ENCODE measurements at regions not wholly inside any gene's neighbourhood (a gene's known extent, or its start where the extent isn't known, plus 50 kb on each side); places are given as distances from the start of the nearest gene placed in this dataset.

DNA sequence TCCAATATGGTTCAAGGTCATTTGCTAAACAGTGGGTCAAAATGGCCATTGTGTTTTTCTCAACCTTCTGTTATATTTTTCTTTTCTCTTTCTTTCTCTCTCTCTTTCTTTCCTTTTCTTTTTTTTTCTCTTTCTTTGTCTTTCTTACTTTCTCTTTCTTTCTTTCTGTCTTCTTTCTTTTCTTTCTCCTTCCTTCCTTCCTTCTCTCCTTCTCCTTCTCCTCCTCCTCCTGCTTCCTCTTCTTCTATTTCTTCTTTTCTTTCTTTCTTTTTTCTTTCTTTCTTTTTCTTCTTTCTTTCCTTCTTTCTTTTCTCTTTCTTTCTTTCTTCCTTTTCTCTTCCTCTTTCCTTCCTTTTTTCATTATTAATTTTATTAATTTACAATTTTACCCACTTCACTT, 619.5 kb downstream of the IRX1 start:
- TF ChIP-seq, protein P1, sequence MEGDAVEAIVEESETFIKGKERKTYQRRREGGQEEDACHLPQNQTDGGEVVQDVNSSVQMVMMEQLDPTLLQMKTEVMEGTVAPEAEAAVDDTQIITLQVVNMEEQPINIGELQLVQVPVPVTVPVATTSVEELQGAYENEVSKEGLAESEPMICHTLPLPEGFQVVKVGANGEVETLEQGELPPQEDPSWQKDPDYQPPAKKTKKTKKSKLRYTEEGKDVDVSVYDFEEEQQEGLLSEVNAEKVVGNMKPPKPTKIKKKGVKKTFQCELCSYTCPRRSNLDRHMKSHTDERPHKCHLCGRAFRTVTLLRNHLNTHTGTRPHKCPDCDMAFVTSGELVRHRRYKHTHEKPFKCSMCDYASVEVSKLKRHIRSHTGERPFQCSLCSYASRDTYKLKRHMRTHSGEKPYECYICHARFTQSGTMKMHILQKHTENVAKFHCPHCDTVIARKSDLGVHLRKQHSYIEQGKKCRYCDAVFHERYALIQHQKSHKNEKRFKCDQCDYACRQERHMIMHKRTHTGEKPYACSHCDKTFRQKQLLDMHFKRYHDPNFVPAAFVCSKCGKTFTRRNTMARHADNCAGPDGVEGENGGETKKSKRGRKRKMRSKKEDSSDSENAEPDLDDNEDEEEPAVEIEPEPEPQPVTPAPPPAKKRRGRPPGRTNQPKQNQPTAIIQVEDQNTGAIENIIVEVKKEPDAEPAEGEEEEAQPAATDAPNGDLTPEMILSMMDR (IDR thresholded peaks at IDR 0.05) = no peak
- TF ChIP-seq POLR2A (IDR thresholded peaks at IDR 0.05) = no peak

All from Peyer's patch (tissue), 4 donors.